Endothelial cell of umbilical vein (primary cell): ENCODE measurements at regions not wholly inside any gene's neighbourhood (a gene's known extent, or its start where the extent isn't known, plus 50 kb on each side); places are given as distances from the start of the nearest gene placed in this dataset.

ENCODE experiments used
- BruUV-seq: library from RNA; stranded (reverse); fragments of 400-500 nt; replicated peaks from 2 replicates; lab custom pipeline; 2021; lab: Mats Ljungman, UMichigan
- CTCF ChIA-PET: fragments of 300-600, 350-600 bp; sonication (Branson Sonifier 250); formaldehyde crosslinking; loops from one replicate; lab custom pipeline; 2021; ENCODE audit warnings: antibody characterized with exemption, inconsistent platforms; lab: Charles Lee
- POLR2A ChIA-PET: fragments of 300-600, 350-600 bp; sonication (Branson Sonifier 250); formaldehyde crosslinking; loops from one replicate; lab custom pipeline; 2021; ENCODE audit warnings: antibody characterized with exemption, inconsistent platforms; lab: Charles Lee
- DNase-seq: peaks from one replicate; pipeline ENCODE4 v3.0.0-alpha.2; 2011; ENCODE audit warnings: low read depth, low spot score
- FAIRE-seq: peaks from 2 replicates; lab custom pipeline; 2011; peaks lifted over from hg19 to GRCh38; lab: Jason Lieb, UNC
- H2AFZ ChIP-seq: 2 replicates; pipeline ENCODE4 v1.6.0; 2012; ENCODE audit warnings: low read depth, low read length, control low read depth, inconsistent platforms
- H3K27ac ChIP-seq: 2 replicates; pipeline ENCODE4 v1.5.1; 2011; ENCODE audit warnings: low read depth, mild to moderate bottlenecking, control low read depth, low read length, moderate library complexity; ENCODE audit not compliant: insufficient read depth
- H3K27me3 ChIP-seq, 2 experiments: 2 replicates each; pipeline versions ENCODE4 v1.6.0 to v1.6.1; 2011; ENCODE audit warnings: low read length in 2 of 2, mixed read lengths in 1 of 2; ENCODE audit not compliant: control insufficient read depth in 2 of 2, insufficient read depth in 2 of 2
- H3K36me3 ChIP-seq, 2 experiments: 2 replicates in 1 of 2; 3 replicates in 1 of 2; pipeline ENCODE4 v1.5.1; 2011; ENCODE audit warnings: low read length in 2 of 2, mild to moderate bottlenecking in 1 of 2, moderate library complexity in 1 of 2; ENCODE audit not compliant: control insufficient read depth in 2 of 2, insufficient read depth in 2 of 2; ENCODE audit errors: extremely low read depth in 1 of 2
- H3K4me1 ChIP-seq: 3 replicates; pipeline ENCODE4 v1.5.1; 2011; ENCODE audit warnings: mild to moderate bottlenecking, low read length; ENCODE audit not compliant: control insufficient read depth, insufficient read depth; ENCODE audit errors: extremely low read depth
- H3K4me2 ChIP-seq: 2 replicates; pipeline ENCODE4 v1.6.1; 2011; ENCODE audit warnings: low read length, control low read depth, mixed read lengths; ENCODE audit not compliant: insufficient read depth
- H3K4me3 ChIP-seq, 3 experiments: fragments of 200-600 bp in 1 of 3; sonication (generic), shearing (Covaris generic) in 1 of 3; replicated peaks in 1 of 3; 2 replicates each; pipeline ENCODE4 v1.5.1; 2011 to 2016; ENCODE audit warnings: control low read depth in 3 of 3, low read length in 3 of 3, mild to moderate bottlenecking in 2 of 3, inconsistent platforms in 1 of 3, low read depth in 1 of 3, moderate library complexity in 1 of 3; ENCODE audit not compliant: insufficient read depth in 1 of 3
- H3K79me2 ChIP-seq: 2 replicates; pipeline ENCODE4 v1.6.0; 2012; ENCODE audit warnings: low read length, inconsistent platforms; ENCODE audit not compliant: control insufficient read depth, insufficient read depth
- H3K9ac ChIP-seq: replicated peaks from 2 replicates; pipeline ENCODE3; 2011; ENCODE audit warnings: low read length, control low read depth; ENCODE audit not compliant: insufficient read depth; ENCODE audit errors: extremely low read depth
- H3K9me1 ChIP-seq: replicated peaks from 3 replicates; pipeline ENCODE4 v1.6.0; 2011; ENCODE audit warnings: mild to moderate bottlenecking, low read length; ENCODE audit not compliant: control insufficient read depth, insufficient read depth; ENCODE audit errors: extremely low read depth
- H3K9me3 ChIP-seq: replicated peaks from 2 replicates; pipeline ENCODE4 v1.5.1; 2012; ENCODE audit warnings: low read length, inconsistent platforms; ENCODE audit not compliant: control insufficient read depth, insufficient read depth
- H4K20me1 ChIP-seq: replicated peaks from 2 replicates; pipeline ENCODE3; 2011; ENCODE audit warnings: mild to moderate bottlenecking, low read length; ENCODE audit not compliant: control insufficient read depth, insufficient read depth; ENCODE audit errors: extremely low read depth
- EZH2 ChIP-seq: IDR thresholded peaks from 2 replicates; pipeline ENCODE4 v1.6.1; 2012; ENCODE audit warnings: borderline replicate concordance, low read depth, mild to moderate bottlenecking, moderate library complexity, low read length, inconsistent platforms; ENCODE audit not compliant: severe bottlenecking
- FOS ChIP-seq: IDR thresholded peaks from 2 replicates; pipeline ENCODE4 v1.6.1; 2011; ENCODE audit warnings: mild to moderate bottlenecking, low read length, moderate library complexity, borderline replicate concordance; ENCODE audit not compliant: insufficient read depth
- GATA2 ChIP-seq: IDR thresholded peaks from 2 replicates; pipeline ENCODE4 v1.7.0; 2011; ENCODE audit warnings: low read depth, mild to moderate bottlenecking, moderate library complexity, mixed read lengths, low read length; ENCODE audit not compliant: insufficient read length, insufficient read depth
- JUN ChIP-seq: IDR thresholded peaks from 2 replicates; pipeline ENCODE4 v1.6.1; 2011; ENCODE audit warnings: borderline replicate concordance, low read depth; ENCODE audit not compliant: insufficient read length, insufficient read depth
- MYC ChIP-seq: IDR thresholded peaks from one replicate; pipeline ENCODE4 v1.6.1; 2011; ENCODE audit warnings: mild to moderate bottlenecking, low read depth, low read length
- POLR2A ChIP-seq: IDR thresholded peaks from 2 replicates; pipeline ENCODE4 v1.6.1; 2012; ENCODE audit warnings: low read depth, mild to moderate bottlenecking, control low read depth, low read length
- POLR2AphosphoS5 ChIP-seq: IDR thresholded peaks from 2 replicates; pipeline ENCODE4 v1.6.1; 2012; ENCODE audit warnings: low read depth, mild to moderate bottlenecking, control low read depth, low read length, moderate library complexity; ENCODE audit not compliant: insufficient read depth
- dilution Hi-C: fragments of 300-500 bp; cut with MboI; formaldehyde crosslinking; loops from one replicate; pipeline ENCODE4 v1.15.0; 2019; ENCODE audit warnings: low sequenced_read_pairs; ENCODE audit not compliant: extremely low pct_ligation_motif_present
- intact Hi-C: fragments of 100-400 bp; cut with micrococcal nuclease; formaldehyde crosslinking; loops from one replicate; pipeline ENCODE4 v1.10.0; 2022
- TF ChIP-seq, protein P1 (sequence below): IDR thresholded peaks from 2 replicates; pipeline ENCODE4 v1.6.1; 2011; ENCODE audit not compliant: insufficient read depth, insufficient read length
- TF ChIP-seq, protein P2 (sequence below), 2 donors: IDR thresholded peaks; 1 replicate in 1 of 2; 2 replicates in 1 of 2; pipeline ENCODE4 v1.5.1; 2011; ENCODE audit warnings: low read length in 2 of 2, mild to moderate bottlenecking in 2 of 2, moderate library complexity in 2 of 2, control low read depth in 1 of 2, inconsistent platforms in 1 of 2, low read depth in 1 of 2; ENCODE audit not compliant: insufficient read depth in 1 of 2; ENCODE audit errors: extremely low read depth in 1 of 2

DNA sequence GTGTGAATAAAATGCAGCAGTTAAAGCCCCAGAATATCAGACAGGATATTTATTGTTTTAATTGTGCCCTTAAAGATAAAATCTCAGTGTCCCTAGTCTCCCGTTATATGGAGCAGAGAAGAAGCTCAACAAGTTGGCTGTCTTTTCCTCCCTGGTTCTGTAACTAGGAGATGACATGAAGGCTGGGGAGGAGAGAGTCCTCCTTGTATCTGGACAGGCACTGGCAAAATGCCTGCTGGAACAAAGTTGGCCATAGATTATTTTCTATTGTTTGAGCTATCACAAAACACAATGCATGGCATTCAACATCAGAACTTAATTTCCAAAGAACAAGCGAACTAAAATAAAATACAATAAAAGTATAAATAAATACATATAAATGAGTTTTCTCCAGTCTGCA is 694.9 kb upstream of the KCND2 start:
- H3K27ac ChIP-seq = no peak overlapping the region
- no peak overlapping the region for H3K9ac ChIP-seq
- ChIA-PET POLR2A (no interaction called here), CTCF (interaction anchor here (1.4 kb wide), 1 partner anchor 32 kb away, joined by 3 read pairs; no protein-coding TSS in a partner anchor)
- H3K27me3 ChIP-seq = no peaks in the 10 kb centered on the region
- no peak for DNase-seq
- no peaks in the 10 kb centered on the region for H3K9me3 ChIP-seq
- no peak overlapping the region for H3K4me2 ChIP-seq
- intact Hi-C loops = no loop called here
- no peaks in the 10 kb centered on the region for H4K20me1 ChIP-seq
- no peak for TF ChIP-seq JUN
- no peak for TF ChIP-seq MYC
- no peak for TF ChIP-seq EZH2
- TF ChIP-seq POLR2AphosphoS5 = no peak
- no peak for TF ChIP-seq GATA2
- TF ChIP-seq POLR2A = no peak
- TF ChIP-seq, protein P1, sequence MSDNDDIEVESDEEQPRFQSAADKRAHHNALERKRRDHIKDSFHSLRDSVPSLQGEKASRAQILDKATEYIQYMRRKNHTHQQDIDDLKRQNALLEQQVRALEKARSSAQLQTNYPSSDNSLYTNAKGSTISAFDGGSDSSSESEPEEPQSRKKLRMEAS = no peak
- TF ChIP-seq, protein P2, sequence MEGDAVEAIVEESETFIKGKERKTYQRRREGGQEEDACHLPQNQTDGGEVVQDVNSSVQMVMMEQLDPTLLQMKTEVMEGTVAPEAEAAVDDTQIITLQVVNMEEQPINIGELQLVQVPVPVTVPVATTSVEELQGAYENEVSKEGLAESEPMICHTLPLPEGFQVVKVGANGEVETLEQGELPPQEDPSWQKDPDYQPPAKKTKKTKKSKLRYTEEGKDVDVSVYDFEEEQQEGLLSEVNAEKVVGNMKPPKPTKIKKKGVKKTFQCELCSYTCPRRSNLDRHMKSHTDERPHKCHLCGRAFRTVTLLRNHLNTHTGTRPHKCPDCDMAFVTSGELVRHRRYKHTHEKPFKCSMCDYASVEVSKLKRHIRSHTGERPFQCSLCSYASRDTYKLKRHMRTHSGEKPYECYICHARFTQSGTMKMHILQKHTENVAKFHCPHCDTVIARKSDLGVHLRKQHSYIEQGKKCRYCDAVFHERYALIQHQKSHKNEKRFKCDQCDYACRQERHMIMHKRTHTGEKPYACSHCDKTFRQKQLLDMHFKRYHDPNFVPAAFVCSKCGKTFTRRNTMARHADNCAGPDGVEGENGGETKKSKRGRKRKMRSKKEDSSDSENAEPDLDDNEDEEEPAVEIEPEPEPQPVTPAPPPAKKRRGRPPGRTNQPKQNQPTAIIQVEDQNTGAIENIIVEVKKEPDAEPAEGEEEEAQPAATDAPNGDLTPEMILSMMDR (IDR thresholded peaks at IDR 0.05; ENCODE audit: extremely low read depth in 1 of 2, insufficient read depth in 1 of 2, low read depth in 1 of 2, low read length in 2 of 2) = no peak
- TF ChIP-seq FOS = no peak
- no peak overlapping the region for H3K4me3 ChIP-seq
- H3K36me3 ChIP-seq = no peaks in the 10 kb centered on the region
- no peaks in the 10 kb centered on the region for H3K9me1 ChIP-seq
- no peaks in the 10 kb centered on the region for H3K79me2 ChIP-seq
- no peak for FAIRE-seq
- no TSS peak for BruUV-seq
- no peaks in the 10 kb centered on the region for H3K4me1 ChIP-seq
- dilution Hi-C loops = no loop called here
- H2AFZ ChIP-seq = no peak overlapping the region
